NOMO-1 treated with dmso at 0.1 percent for 144 hours (cell line): ENCODE measurements at regions not wholly inside any gene's neighbourhood (a gene's known extent, or its start where the extent isn't known, plus 50 kb on each side); places are given as distances from the start of the nearest gene placed in this dataset.

Experiments used
- DNase-seq: peaks from one replicate; lab custom pipeline; 2025; ENCODE audit not compliant: unreplicated experiment; lab: John Stamatoyannopoulos, UW

- DNase-seq, result no peak
Observed at GRCh38 chr22:49257551-49257961, 570.1 kb downstream of the BRD1 start.

GRCh38 chr22:49255741-49256318 is 571.8 kb downstream of the BRD1 start:
- no peak for DNase-seq

GRCh38 chr22:49255154-49255553 is 572.5 kb downstream of the BRD1 start:
- DNase-seq, result no peak

GRCh38 chr22:49253656-49254055 is 574.0 kb downstream of the BRD1 start:
- DNase-seq, result no peak

GRCh38 chr22:49251371-49251770 is 576.3 kb downstream of the BRD1 start:
- no peak for DNase-seq

GRCh38 chr22:49247194-49247924 is 580.3 kb downstream of the BRD1 start:
- DNase-seq, result no peak

- no peak for DNase-seq
Observed at GRCh38 chr22:49244466-49245420, 582.9 kb downstream of the BRD1 start.

GRCh38 chr22:49243965-49244364 is 583.7 kb downstream of the BRD1 start:
- DNase-seq, result no peak

- no peak for DNase-seq
Observed at GRCh38 chr22:49243335-49243734, 584.3 kb downstream of the BRD1 start.

GRCh38 chr22:49242480-49242879 is 585.2 kb downstream of the BRD1 start:
- DNase-seq, result no peak

GRCh38 chr22:49241174-49241851 is 586.4 kb downstream of the BRD1 start:
- DNase-seq, result no peak

- DNase-seq, result no peak
Observed at GRCh38 chr22:49240472-49240871, 587.2 kb downstream of the BRD1 start.

GRCh38 chr22:49240016-49240380 is 587.7 kb downstream of the BRD1 start:
- no peak for DNase-seq

GRCh38 chr22:49239264-49240015 is 588.2 kb downstream of the BRD1 start:
- DNase-seq, result no peak

GRCh38 chr22:49238181-49239141 is 589.2 kb downstream of the BRD1 start:
- DNase-seq, result no peak

GRCh38 chr22:49237703-49238102 is 590.0 kb downstream of the BRD1 start:
- DNase-seq, result no peak

GRCh38 chr22:49237279-49237678 is 590.4 kb downstream of the BRD1 start:
- no peak for DNase-seq

- no peak for DNase-seq
Observed at GRCh38 chr22:49236541-49237075, 591.1 kb downstream of the BRD1 start.
